HG03175 (cell line): ENCODE measurements at regions not wholly inside any gene's neighbourhood (a gene's known extent, or its start where the extent isn't known, plus 50 kb on each side); places are given as distances from the start of the nearest gene placed in this dataset.

Experiments used
- ATAC-seq: cut with Tn5 transposase; IDR thresholded peaks from one replicate; pipeline ENCODE4 v1.9.1; 2021; ENCODE audit warnings: mild to moderate bottlenecking, moderate library complexity; ENCODE audit not compliant: unreplicated experiment

GRCh38 chr10:31614611-31615010, 295.6 kb downstream of the ZEB1 start:
- no peak for ATAC-seq

DNA sequence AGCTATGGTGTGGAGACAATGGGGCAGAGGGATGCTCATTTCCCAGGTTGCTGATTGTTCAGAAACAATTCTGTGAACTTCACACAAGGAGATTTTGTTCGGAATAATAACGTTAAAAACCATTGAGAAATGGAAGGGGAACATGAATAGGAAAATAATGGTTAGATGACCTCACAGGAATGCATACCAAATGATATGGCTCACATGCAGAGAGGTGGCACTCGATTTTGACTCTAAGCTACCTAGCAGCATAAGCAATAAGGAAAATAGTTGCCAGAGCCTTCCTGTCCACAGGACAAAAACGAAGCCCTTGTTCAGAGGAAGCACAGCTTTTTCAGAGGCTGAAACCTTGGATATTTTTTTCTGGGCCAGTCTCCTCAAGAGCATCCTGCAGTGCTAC, 293.1 kb downstream of the ZEB1 start:
- ATAC-seq = no peak

DNA sequence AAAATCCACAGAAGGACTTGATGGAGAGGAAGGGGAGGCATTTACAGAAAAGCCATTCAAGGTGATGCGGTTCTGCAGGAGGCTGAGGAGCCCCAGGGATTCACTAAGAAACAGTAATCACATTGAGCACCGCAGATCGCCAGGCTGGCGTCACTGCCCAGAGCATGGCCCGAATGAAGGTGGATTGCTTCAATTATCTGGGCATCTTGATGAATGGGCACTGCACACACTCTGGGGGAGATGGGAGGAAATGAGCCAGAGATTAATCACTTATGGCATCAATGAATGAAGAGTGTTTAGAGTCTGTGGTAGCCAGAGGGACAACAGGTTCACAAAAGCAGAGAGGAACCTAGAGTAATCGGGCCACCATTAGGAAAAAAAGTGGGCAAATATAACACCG, 292.1 kb downstream of the ZEB1 start:
- no peak for ATAC-seq

DNA sequence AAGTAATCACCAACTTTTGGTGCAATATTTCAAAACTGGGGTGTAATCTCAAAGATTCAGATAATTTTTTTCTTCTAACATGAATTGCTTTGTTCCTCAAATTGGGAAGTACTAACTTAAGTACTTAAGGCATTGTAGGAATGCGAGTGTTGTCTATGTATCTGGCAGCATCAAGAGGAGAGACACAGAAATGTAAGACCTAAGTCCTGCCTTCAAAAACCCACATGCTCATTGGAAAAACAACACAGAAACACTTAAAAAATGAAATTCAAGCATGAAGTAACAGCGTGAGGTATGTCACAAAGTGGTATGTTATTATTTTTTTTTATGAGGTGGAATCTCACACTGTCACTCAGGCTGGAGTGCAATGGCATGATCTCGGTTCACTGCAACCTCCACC, 288.5 kb downstream of the ZEB1 start:
- ATAC-seq = no peak

DNA sequence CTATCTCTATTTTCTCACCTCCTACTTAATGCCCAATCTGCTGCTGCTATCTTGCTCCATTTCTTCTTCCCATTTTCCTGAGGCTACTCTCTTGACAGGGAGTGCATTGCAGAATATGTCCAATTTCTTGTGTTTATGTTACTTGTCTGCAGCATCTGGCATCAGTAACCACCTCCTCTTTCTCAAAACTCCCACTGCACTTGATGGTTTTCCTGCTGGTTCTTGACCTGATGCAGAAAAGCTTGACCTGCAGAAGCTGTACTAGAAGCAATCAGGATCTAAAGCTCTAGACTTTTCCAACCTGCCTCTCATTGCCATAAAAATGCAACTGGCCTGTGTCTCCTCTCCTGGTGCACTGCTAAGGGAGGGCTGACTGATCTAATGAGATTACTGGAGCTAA, 287.8 kb downstream of the ZEB1 start:
- no peak for ATAC-seq

- ATAC-seq = no peak
Observed at GRCh38 chr10:31605861-31606525, 287.0 kb downstream of the ZEB1 start.

DNA sequence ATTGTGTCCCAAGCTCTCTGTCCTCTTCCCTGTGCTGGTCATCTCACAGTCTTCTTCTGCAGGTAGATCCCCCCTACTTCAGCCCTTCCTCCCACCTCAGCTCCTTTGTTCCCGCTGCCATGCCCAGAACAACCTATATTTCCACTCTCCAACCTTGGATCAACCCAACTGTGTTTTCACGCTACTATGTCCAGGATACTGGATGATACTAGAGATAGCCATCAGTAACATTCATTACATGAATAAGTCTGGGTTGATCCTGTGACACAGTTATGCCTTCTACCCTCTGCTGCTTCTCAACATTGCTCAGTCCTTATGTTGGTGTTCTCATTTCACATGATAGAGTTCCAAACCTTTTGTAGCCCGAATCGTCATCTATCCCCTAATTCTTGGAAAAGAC, 286.4 kb downstream of the ZEB1 start:
- ATAC-seq = no peak

DNA sequence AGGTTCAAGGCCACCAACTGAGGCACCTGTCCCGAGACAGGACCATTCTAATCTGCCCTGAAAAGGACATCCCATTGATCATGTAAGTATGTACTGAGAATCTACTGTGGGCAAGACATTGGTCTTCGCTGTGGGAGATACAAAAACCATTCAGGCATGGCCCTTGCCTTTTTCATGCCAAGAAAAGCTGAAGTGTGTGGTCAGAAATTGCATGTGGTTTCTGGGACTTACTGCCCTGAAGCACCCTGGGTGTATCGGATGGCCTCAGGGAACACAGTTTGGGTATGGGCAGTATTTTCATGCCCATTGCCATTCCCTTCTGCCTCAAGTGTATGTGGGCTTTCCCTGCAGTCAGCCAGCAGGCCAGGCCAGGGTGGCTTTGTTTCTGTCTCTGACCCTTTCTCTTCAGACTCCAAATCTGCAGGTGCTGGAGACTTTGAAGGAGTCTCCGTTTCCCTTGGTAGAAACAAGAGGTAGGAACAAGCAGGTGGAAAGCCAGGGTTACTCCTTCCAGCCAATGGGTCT, 285.7 kb downstream of the ZEB1 start:
- no peak for ATAC-seq

- no peak for ATAC-seq
Observed at GRCh38 chr10:31604096-31604495, 285.1 kb downstream of the ZEB1 start.

- ATAC-seq = peak; percentile 98
Observed at GRCh38 chr10:31603235-31604087, 284.4 kb downstream of the ZEB1 start.

DNA sequence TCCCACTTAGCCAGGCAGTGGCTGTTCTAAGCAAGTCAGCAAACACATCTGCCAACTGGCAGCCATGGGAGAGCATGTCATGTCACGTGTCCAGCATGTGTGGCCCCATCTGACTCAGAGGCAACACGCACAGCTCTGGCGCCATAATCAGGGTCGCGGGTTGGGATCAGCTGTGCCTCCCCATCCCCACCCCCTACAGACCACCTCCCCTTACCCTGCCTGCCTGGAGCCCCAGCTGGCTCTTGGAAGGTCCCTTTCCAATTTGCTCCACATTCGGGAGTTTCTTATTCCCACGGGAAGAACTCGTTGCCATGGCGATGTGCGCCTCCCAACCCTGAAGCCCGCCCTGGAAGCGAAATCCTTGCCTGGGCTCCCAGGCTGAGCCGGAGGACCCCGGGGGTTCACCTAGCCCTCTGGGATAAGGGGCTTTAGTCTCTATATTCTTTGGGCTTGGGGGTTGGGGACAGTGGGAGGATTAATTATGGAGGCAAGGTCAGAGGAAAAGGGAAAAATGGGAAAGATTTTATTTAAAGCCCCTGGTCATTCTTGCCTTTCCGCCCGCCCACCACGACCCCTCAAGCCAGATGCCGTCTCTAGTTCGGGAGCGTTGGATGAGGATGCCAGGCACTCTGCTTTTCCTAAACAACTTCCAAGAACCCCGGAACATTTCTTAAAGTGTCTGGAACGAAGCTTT, 283.7 kb downstream of the ZEB1 start:
- no peak for ATAC-seq

GRCh38 chr10:31601136-31601535, 282.1 kb downstream of the ZEB1 start:
- ATAC-seq = no peak

- ATAC-seq = no peak
Observed at GRCh38 chr10:31599626-31600504, 280.8 kb downstream of the ZEB1 start.

DNA sequence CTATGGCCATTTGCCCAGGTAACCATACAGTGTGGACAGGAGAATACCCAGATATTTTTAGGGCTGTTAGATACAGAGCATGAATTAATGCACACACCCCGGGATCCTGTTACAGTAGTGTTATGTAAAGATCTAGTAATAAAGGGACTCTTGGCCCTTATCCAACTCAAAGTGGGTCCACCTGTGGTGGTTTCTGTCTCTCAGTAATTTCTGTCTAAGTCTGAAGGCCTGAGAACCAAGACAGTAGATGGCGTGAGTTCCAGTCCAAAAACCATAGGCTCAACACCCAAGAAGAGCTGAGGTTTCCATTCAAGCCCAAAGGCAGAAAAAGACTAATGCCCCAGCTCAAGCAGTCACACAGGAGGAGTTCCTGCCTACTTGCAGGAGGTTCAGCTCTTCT, 277.7 kb downstream of the ZEB1 start:
- no peak for ATAC-seq

DNA sequence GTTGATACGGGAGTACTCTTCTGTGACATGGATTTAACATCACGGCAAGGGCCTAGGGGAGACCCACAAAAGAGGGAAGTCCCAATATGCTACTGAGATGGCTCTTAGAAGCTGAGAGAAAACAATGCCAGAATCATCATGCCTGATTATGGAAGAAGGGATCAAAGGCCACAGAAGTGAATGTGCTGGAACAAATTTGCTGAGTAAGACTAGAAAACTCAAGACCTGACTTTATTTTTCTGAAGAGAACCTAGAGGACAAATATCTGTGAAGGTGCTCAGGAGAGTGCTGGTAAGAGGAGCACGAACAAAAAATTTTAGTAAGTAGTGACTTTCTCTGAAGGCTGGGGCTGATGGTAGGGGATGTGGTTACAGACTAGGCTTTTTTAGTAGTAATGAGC, 277.0 kb downstream of the ZEB1 start:
- no peak for ATAC-seq

- ATAC-seq = no peak
Observed at GRCh38 chr10:31594347-31594873, 275.4 kb downstream of the ZEB1 start.

GRCh38 chr10:31593124-31593523, 274.1 kb downstream of the ZEB1 start:
- ATAC-seq = no peak

- no peak for ATAC-seq
Observed at GRCh38 chr10:31591569-31591968, 272.6 kb downstream of the ZEB1 start.

DNA sequence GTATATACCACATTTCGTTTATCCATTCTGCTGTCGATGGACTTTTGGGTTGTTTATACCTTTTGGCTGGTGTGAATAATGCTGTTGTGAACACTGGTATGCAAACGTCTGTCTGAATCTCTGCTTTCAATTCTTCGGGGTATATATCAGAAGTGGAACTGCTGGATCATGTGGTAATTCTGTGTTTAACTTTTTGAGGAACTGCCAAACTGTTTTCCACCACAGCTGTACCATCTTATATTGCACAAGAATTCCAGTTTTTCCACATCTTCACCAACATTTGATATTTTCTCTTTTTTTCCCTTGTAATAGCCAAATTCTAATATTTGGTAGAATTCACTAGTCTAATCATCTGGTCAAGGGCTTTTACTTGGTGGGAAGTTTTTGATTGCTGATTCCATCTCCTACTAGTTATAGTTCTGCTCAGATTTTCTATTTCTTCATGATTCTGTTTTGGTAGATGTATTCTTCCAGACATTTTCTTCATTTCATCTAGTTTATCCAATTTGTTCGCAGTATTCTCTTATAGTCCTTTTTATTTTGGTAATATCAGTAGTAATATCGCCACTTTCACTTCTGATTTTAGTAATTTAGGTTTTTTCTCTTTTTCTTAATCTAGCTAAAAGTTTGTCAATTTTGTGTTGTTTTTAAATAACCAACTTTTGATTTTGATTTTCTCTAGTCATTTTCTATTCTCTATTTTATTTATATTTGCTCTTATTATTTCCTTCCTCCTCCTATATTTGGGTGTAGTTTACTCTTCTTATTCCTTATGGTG, 271.2 kb downstream of the ZEB1 start:
- no peak for ATAC-seq

DNA sequence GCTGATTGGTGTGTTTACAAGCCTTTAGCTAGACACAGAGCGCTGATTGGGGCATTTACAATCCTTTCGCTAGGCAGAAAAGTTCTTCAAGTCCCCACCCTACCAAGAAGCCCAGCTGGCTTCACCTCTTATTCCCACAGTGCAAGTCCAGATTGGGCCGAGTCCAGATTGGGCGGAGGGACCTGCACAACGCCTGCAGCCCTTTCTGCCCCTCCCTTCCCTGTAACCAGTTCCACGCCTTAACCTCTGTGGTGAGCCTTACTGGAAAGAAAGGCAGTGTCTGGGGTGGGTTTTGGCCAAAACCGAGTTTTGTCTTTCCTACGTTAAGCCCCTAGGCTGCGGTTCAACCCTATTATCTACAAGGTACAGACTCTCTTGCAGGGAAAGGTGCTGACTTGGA, 268.7 kb downstream of the ZEB1 start:
- no peak for ATAC-seq
